A549 (cell line): ENCODE measurements at regions not wholly inside any gene's neighbourhood (a gene's known extent, or its start where the extent isn't known, plus 50 kb on each side); places are given as distances from the start of the nearest gene placed in this dataset.

Source experiments
- ATAC-seq, 2 experiments: fragments of 200-7000 bp in 1 of 2; fragments of >200 bp in 1 of 2; cut with Nextera tagmentation in 1 of 2; cut with Tn5 transposase in 1 of 2; 3 replicates each; pipeline versions ENCODE4 v1.8.0 to v1.9.1; 2018 to 2020; ENCODE audit warnings: mild to moderate bottlenecking in 1 of 2, moderate library complexity in 1 of 2
- CTCF ChIA-PET: fragments of 300-600 bp; sonication (Branson Sonifier 250); formaldehyde crosslinking; extraction: SDS; loops from one replicate; lab custom pipeline; 2021; ENCODE audit warnings: antibody characterized with exemption, inconsistent platforms; lab: Yijun Ruan, JAX
- POLR2A ChIA-PET: fragments of 350-600 bp; formaldehyde crosslinking; extraction: SDS; loops from one replicate; lab custom pipeline; 2021; ENCODE audit warnings: antibody characterized with exemption, inconsistent platforms; lab: Yijun Ruan, JAX
- DNase-seq, 2 experiments: peaks; one replicate each; pipeline versions ENCODE4 v3.0.0 to v3.0.0-alpha.2; 2011 to 2016; ENCODE audit warnings: low read depth in 1 of 2, low spot score in 1 of 2
- FAIRE-seq: peaks from 2 replicates; lab custom pipeline; 2011; peaks lifted over from hg19 to GRCh38; lab: Jason Lieb, UNC
- H3K27ac ChIP-seq, 2 experiments: fragments of >200 bp; sonication (Bioruptor Twin); formaldehyde crosslinking; 3 replicates each; pipeline ENCODE4 v1.5.1; 2016 to 2017
- H3K4me1 ChIP-seq: fragments of >200 bp; sonication (Bioruptor Twin); formaldehyde crosslinking; 3 replicates; pipeline ENCODE4 v1.6.1; 2016
- H3K4me2 ChIP-seq: fragments of >200 bp; sonication (Bioruptor Twin); formaldehyde crosslinking; 3 replicates; pipeline ENCODE4 v1.6.1; 2016
- H3K4me3 ChIP-seq: fragments of >200 bp; sonication (Bioruptor Twin); formaldehyde crosslinking; 3 replicates; pipeline ENCODE4 v1.5.1; 2016
- H3K9me3 ChIP-seq: fragments of >200 bp; sonication (Bioruptor Twin); formaldehyde crosslinking; 3 replicates; pipeline ENCODE4 v1.6.1; 2016
- BCL3 ChIP-seq: fragments of >200 bp; sonication (Bioruptor Twin); formaldehyde crosslinking; IDR thresholded peaks from 3 replicates; pipeline ENCODE4 v1.6.1; 2016
- BHLHE40 ChIP-seq: IDR thresholded peaks from 2 replicates; pipeline ENCODE4 v1.6.1; 2012; ENCODE audit warnings: low read depth, low read length, inconsistent platforms
- CBX8 ChIP-seq: fragments of 200-600 bp; sonication (generic); IDR thresholded peaks from 2 replicates; pipeline ENCODE4 v1.6.1; 2016
- CEBPB ChIP-seq, 2 experiments: fragments of >200 bp in 1 of 2; sonication (Bioruptor Twin) in 1 of 2; formaldehyde crosslinking in 1 of 2; IDR thresholded peaks; 2 replicates each; pipeline ENCODE4 v1.6.1; 2012 to 2016
- CHD2 ChIP-seq: fragments of 150-350 bp; IDR thresholded peaks from 2 replicates; pipeline ENCODE4 v1.6.1; 2014; ENCODE audit warnings: low read length; ENCODE audit not compliant: partially characterized antibody
- CHD4 ChIP-seq: fragments of 200-600 bp; sonication (generic); IDR thresholded peaks from 2 replicates; pipeline ENCODE4 v1.6.1; 2016; ENCODE audit warnings: antibody characterized with exemption, mild to moderate bottlenecking, borderline replicate concordance
- E2F6 ChIP-seq: IDR thresholded peaks from 2 replicates; pipeline ENCODE4 v1.6.1; 2012; ENCODE audit warnings: low read depth, borderline replicate concordance
- ELK1 ChIP-seq: fragments of 150-350 bp; IDR thresholded peaks from 2 replicates; pipeline ENCODE4 v1.6.1; 2014; ENCODE audit warnings: low read depth, mild to moderate bottlenecking, low read length
- EP300 ChIP-seq, 2 experiments: fragments of >200 bp; sonication (Bioruptor Twin); formaldehyde crosslinking; IDR thresholded peaks; 2 replicates in 1 of 2; 3 replicates in 1 of 2; pipeline ENCODE4 v1.6.1; 2016 to 2017
- FOSL2 ChIP-seq, 2 experiments: fragments of 450-650 bp in 1 of 2; fragments of >200 bp in 1 of 2; sonication (Bioruptor Twin) in 1 of 2; formaldehyde crosslinking; IDR thresholded peaks; 2 replicates each; pipeline versions ENCODE4 v1.5.0 to v1.6.1; 2016 to 2020; ENCODE audit warnings: mild to moderate bottlenecking in 1 of 2, moderate library complexity in 1 of 2
- FOXS1 ChIP-seq: fragments of 250-450 bp; sonication (Bioruptor Pico); IDR thresholded peaks from 2 replicates; pipeline ENCODE4 v1.5.0; 2020; ENCODE audit warnings: mild to moderate bottlenecking, moderate library complexity
- GATA3 ChIP-seq: IDR thresholded peaks from 2 replicates; pipeline ENCODE4 v1.6.1; 2012; ENCODE audit warnings: borderline replicate concordance
- HDAC2 ChIP-seq: fragments of 200-600 bp; sonication (generic); IDR thresholded peaks from 2 replicates; pipeline ENCODE4 v1.6.1; 2016
- HES2 ChIP-seq: fragments of >200 bp; sonication (Bioruptor Twin); formaldehyde crosslinking; IDR thresholded peaks from 2 replicates; pipeline ENCODE4 v1.6.1; 2016
- HEYL ChIP-seq: fragments of 250-450 bp; sonication (Bioruptor Pico); IDR thresholded peaks from 2 replicates; pipeline ENCODE4 v1.8.0; 2021; ENCODE audit warnings: mild to moderate bottlenecking, moderate library complexity
- JUN ChIP-seq, 2 experiments: fragments of >200 bp; sonication (Bioruptor Twin); formaldehyde crosslinking; IDR thresholded peaks; 2 replicates in 1 of 2; 3 replicates in 1 of 2; pipeline ENCODE4 v1.6.1; 2016 to 2017
- JUNB ChIP-seq: fragments of >200 bp; sonication (Bioruptor Twin); formaldehyde crosslinking; IDR thresholded peaks from 2 replicates; pipeline ENCODE4 v1.6.1; 2016
- KDM1A ChIP-seq: fragments of 200-600 bp; sonication (generic); IDR thresholded peaks from 2 replicates; pipeline ENCODE4 v1.6.1; 2016; ENCODE audit warnings: low read depth, mild to moderate bottlenecking
- KDM5A ChIP-seq: fragments of 200-600 bp; sonication (generic); IDR thresholded peaks from 2 replicates; pipeline ENCODE4 v1.6.1; 2016; ENCODE audit warnings: antibody characterized with exemption, mild to moderate bottlenecking
- MAFK ChIP-seq: fragments of 450-650 bp; IDR thresholded peaks from 2 replicates; pipeline ENCODE4 v1.6.1; 2014; ENCODE audit not compliant: partially characterized antibody
- MYC ChIP-seq: IDR thresholded peaks from 2 replicates; pipeline ENCODE4 v1.6.1; 2012; ENCODE audit warnings: mild to moderate bottlenecking, inconsistent platforms, low read length, improper control_type of control experiment, borderline replicate concordance
- NPAS2 ChIP-seq: fragments of 250-450 bp; sonication (Bioruptor Pico); IDR thresholded peaks from 2 replicates; pipeline ENCODE4 v1.8.0; 2022; ENCODE audit warnings: mild to moderate bottlenecking, moderate library complexity, borderline replicate concordance
- NR3C1 ChIP-seq: fragments of >200 bp; sonication (Bioruptor Twin); formaldehyde crosslinking; IDR thresholded peaks from 3 replicates; pipeline ENCODE4 v1.6.1; 2017
- RCOR1 ChIP-seq: fragments of 150-350 bp; IDR thresholded peaks from 2 replicates; pipeline ENCODE4 v1.6.1; 2014; ENCODE audit warnings: antibody characterized with exemption, low read length, low read depth
- RFX5 ChIP-seq: fragments of 450-650 bp; IDR thresholded peaks from 2 replicates; pipeline ENCODE4 v1.7.1; 2014; ENCODE audit warnings: antibody characterized with exemption, mild to moderate bottlenecking, moderate library complexity
- TFCP2L1 ChIP-seq: fragments of 250-450 bp; sonication (Bioruptor Pico); IDR thresholded peaks from 2 replicates; pipeline ENCODE4 v1.5.0; 2021; ENCODE audit warnings: mild to moderate bottlenecking
- ZFP36 ChIP-seq: fragments of 450-650 bp; IDR thresholded peaks from 2 replicates; pipeline ENCODE4 v1.6.1; 2014; ENCODE audit warnings: borderline replicate concordance; ENCODE audit not compliant: partially characterized antibody
- ZNF302 ChIP-seq: fragments of 250-450 bp; sonication (Bioruptor Pico); IDR thresholded peaks from 2 replicates; pipeline ENCODE4 v1.9.0; 2021; ENCODE audit warnings: inconsistent platforms, mild to moderate bottlenecking, moderate library complexity
- ZSCAN20 ChIP-seq: fragments of 250-450 bp; sonication (Bioruptor Pico); IDR thresholded peaks from 2 replicates; pipeline ENCODE4 v1.8.0; 2022; ENCODE audit warnings: mild to moderate bottlenecking, moderate library complexity
- WGBS: methylation state at CpG from one replicate; pipeline ENCODE4 v1.1.6; 2017; ENCODE audit errors: missing lambda C conversion rate; 5-methylcytosine and 5-hydroxymethylcytosine counted together

- H3K27ac ChIP-seq = no peak overlapping the region
- TF ChIP-seq CEBPB (IDR thresholded peaks at IDR 0.05) (no peak), ZSCAN20 (CRISPR knock-in tag) (no peak), NPAS2 (CRISPR knock-in tag) (no peak), KDM1A (no peak), ZFP36 (no peak), HES2 (no peak), TFCP2L1 (CRISPR knock-in tag) (no peak), CHD2 (no peak), JUN (IDR thresholded peaks at IDR 0.05) (no peak), GATA3 (no peak), RFX5 (no peak), HDAC2 (no peak), RCOR1 (no peak)
- TF ChIP-seq, all 56 proteins: peak for 0
- POLR2A ChIA-PET = no interaction called here
- Histone ChIP-seq H3K4me2 (no peak overlapping the region), H3K4me1 (no peaks in the 10 kb centered on the region), H3K9me3 (no peaks in the 10 kb centered on the region), H3K4me3 (no peak overlapping the region)
- ATAC-seq (no peak), FAIRE-seq (no peak), DNase-seq (no peak)
- CTCF ChIA-PET = no interaction called here
- 0% methylated on average over 2 of the region's 2 CpGs for WGBS
These were observed 345.7 kb upstream of the SATB1 start for GRCh38 chr3:18770800-18771199.

DNA sequence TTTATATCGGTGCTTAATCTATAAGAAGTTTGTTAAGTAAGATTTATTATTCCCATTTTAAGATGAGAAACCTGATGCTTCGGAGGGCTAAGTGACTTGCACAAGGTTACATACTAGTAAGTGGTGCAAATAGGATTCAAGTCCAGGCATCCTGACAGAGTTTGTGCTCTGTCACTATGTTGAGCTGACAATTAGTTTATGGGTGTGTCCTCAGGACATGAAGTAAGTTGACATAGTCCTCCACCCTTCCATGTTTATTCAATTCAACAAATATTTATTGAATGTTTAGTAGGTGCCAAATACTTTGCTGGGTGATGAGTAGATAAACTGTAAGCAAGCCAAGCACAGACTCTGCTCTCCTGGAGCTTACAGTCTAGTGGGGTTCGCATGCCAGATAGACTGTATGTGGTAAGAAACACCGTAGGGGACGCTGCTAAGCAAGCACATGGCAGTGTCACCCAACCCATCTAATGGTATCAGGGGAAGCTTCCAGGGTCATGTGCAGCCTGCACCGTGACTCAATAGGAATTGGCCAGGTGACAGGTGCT lies 342.7 kb upstream of the SATB1 start:
- DNase-seq = no peak
- Histone ChIP-seq H3K27ac (no peak overlapping the region), H3K9me3 (no peaks in the 10 kb centered on the region), H3K4me3 (no peak overlapping the region), H3K4me1 (no peaks in the 10 kb centered on the region), H3K4me2 (no peak overlapping the region)
- ChIA-PET POLR2A (no interaction called here), CTCF (interaction anchor here (0.8 to 0.9 kb wide), 2 partner anchors 9 to 133 kb away, joined by 3 read pairs; no protein-coding TSS in a partner anchor)
- ATAC-seq = no peak
- FAIRE-seq = no peak
- WGBS = 25% methylated on average over 6 of the region's 6 CpGs
- no peak for TF ChIP-seq MAFK
- no peak for TF ChIP-seq KDM5A
- no peak for TF ChIP-seq BCL3
- TF ChIP-seq BHLHE40 = no peak
- TF ChIP-seq NR3C1 = no peak
- no peak for TF ChIP-seq EP300 (IDR thresholded peaks at IDR 0.05)
- TF ChIP-seq CHD4 = no peak
- no peak for TF ChIP-seq CHD2
- TF ChIP-seq JUN (IDR thresholded peaks at IDR 0.05) = no peak
- TF ChIP-seq HEYL (CRISPR knock-in tag) = no peak
- no peak for TF ChIP-seq E2F6
- no peak for TF ChIP-seq CBX8
- TF ChIP-seq RFX5 = no peak
- no peak for TF ChIP-seq JUNB
- TF ChIP-seq MYC = no peak
- TF ChIP-seq ZNF302 (CRISPR knock-in tag) = no peak
- no peak for TF ChIP-seq ELK1
- no peak for TF ChIP-seq FOSL2 (IDR thresholded peaks at IDR 0.05)
- no peak for TF ChIP-seq FOSL2 (CRISPR knock-in tag; IDR thresholded peaks at IDR 0.05)
- TF ChIP-seq FOXS1 = no peak
